PC-9 (cell line): ENCODE measurements at regions not wholly inside any gene's neighbourhood (a gene's known extent, or its start where the extent isn't known, plus 50 kb on each side); places are given as distances from the start of the nearest gene placed in this dataset.

ENCODE experiments used
- BruUV-seq: library from RNA; stranded (reverse); fragments of 400-500 nt; replicated peaks from 2 replicates; lab custom pipeline; 2021; lab: Mats Ljungman, UMichigan
- CTCF ChIA-PET: fragments of 300-600 bp; sonication (Branson Sonifier 250); formaldehyde crosslinking; loops from one replicate; lab custom pipeline; 2022; ENCODE audit warnings: antibody characterized with exemption; lab: Charles Lee
- POLR2A ChIA-PET: fragments of 300-600 bp; sonication (Branson Sonifier 250); formaldehyde crosslinking; loops from one replicate; lab custom pipeline; 2022; ENCODE audit warnings: antibody characterized with exemption; ENCODE audit not compliant: unreplicated experiment; lab: Charles Lee
- DNase-seq, 2 experiments: peaks; one replicate each; pipeline versions ENCODE4 v3.0.0 to v3.0.0-alpha.2; 2015 to 2022; ENCODE audit warnings: mixed read lengths in 1 of 2
- H2AFZ ChIP-seq: fragments of 200-600 bp; sonication (generic); 2 replicates; pipeline ENCODE4 v1.8.1; 2017; ENCODE audit warnings: antibody characterized with exemption
- H3F3A ChIP-seq: fragments of 200-600 bp; sonication (generic); 2 replicates; pipeline ENCODE4 v1.8.1; 2017; ENCODE audit warnings: antibody characterized with exemption, mild to moderate bottlenecking, low read depth; ENCODE audit not compliant: insufficient read depth
- H3K27ac ChIP-seq: fragments of 200-600 bp; sonication (generic); 2 replicates; pipeline ENCODE4 v1.6.1; 2016; ENCODE audit warnings: mixed run types
- H3K27me3 ChIP-seq: fragments of 200-600 bp; sonication (generic); 2 replicates; pipeline ENCODE4 v1.6.1; 2016; ENCODE audit warnings: low read depth, mixed run types; ENCODE audit not compliant: insufficient read depth
- H3K36me3 ChIP-seq: fragments of 200-600 bp; sonication (generic); 2 replicates; pipeline ENCODE4 v1.6.1; 2016; ENCODE audit warnings: low read depth, mixed run types
- H3K4me1 ChIP-seq: fragments of 200-600 bp; sonication (generic); replicated peaks from 2 replicates; pipeline ENCODE4 v1.6.1; 2016; ENCODE audit warnings: mixed run types; ENCODE audit not compliant: insufficient read depth
- H3K4me2 ChIP-seq: fragments of 200-600 bp; sonication (generic); 2 replicates; pipeline ENCODE4 v1.6.1; 2017; ENCODE audit warnings: mixed run types
- H3K4me3 ChIP-seq: fragments of 200-600 bp; sonication (generic); 2 replicates; pipeline ENCODE4 v1.6.1; 2016; ENCODE audit warnings: mixed run types
- H3K79me2 ChIP-seq: fragments of 200-600 bp; sonication (generic); 2 replicates; pipeline ENCODE4 v1.6.1; 2017; ENCODE audit warnings: low read depth, mixed run types
- H3K9me2 ChIP-seq: fragments of 200-600 bp; sonication (generic); 2 replicates; pipeline ENCODE4 v1.8.1; 2017; ENCODE audit warnings: mild to moderate bottlenecking; ENCODE audit not compliant: insufficient read depth
- H3K9me3 ChIP-seq: fragments of 200-600 bp; sonication (generic); 2 replicates; pipeline ENCODE4 v1.8.1; 2016; ENCODE audit warnings: low read depth; ENCODE audit not compliant: insufficient read depth
- H4K20me1 ChIP-seq: fragments of 200-600 bp; sonication (generic); 2 replicates; pipeline ENCODE4 v1.8.1; 2017; ENCODE audit not compliant: insufficient read depth
- CTCF ChIP-seq: fragments of 200-600 bp; sonication (generic); conservative IDR thresholded peaks from 2 replicates; pipeline ENCODE4 v1.6.1; 2017; ENCODE audit warnings: mixed run types, antibody characterized with exemption, mild to moderate bottlenecking, moderate library complexity
- EZH2 ChIP-seq: fragments of 200-600 bp; sonication (generic); IDR thresholded peaks from 2 replicates; pipeline ENCODE4 v1.8.0; 2017; ENCODE audit warnings: antibody characterized with exemption, low read depth
- intact Hi-C: fragments of 100-400 bp; cut with micrococcal nuclease; formaldehyde crosslinking; loops from one replicate; pipeline ENCODE4 v1.10.0; 2022; ENCODE audit not compliant: unreplicated experiment

GRCh38 chr9:89863837-89864236 lies 259.0 kb downstream of the GADD45G start:
- Histone ChIP-seq H3F3A (no peaks in the 10 kb centered on the region), H4K20me1 (no peaks in the 10 kb centered on the region), H3K27ac (no peak overlapping the region), H3K36me3 (no peaks in the 10 kb centered on the region), H3K9me3 (no peaks in the 10 kb centered on the region), H3K4me1 (no peaks in the 10 kb centered on the region), H3K79me2 (no peaks in the 10 kb centered on the region), H3K27me3 (peaks cover 73% of the 10 kb centered on the region), H3K4me2 (no peak overlapping the region), H3K4me3 (no peak overlapping the region), H2AFZ (no peak overlapping the region), H3K9me2 (no peaks in the 10 kb centered on the region)
- ChIA-PET CTCF (no interaction called here), POLR2A (no interaction called here)
- no peak for TF ChIP-seq CTCF
- TF ChIP-seq EZH2, result no peak
- BruUV-seq, result no TSS peak
- intact Hi-C loops, result no loop called here
- DNase-seq, result no peak

- CTCF ChIA-PET, result no interaction called here
- Histone ChIP-seq H3K27ac (no peak overlapping the region), H3K27me3 (peaks cover 75% of the 10 kb centered on the region), H3F3A (no peaks in the 10 kb centered on the region), H2AFZ (no peak overlapping the region), H3K4me1 (no peaks in the 10 kb centered on the region), H3K4me2 (no peak overlapping the region), H3K36me3 (no peaks in the 10 kb centered on the region), H3K4me3 (no peak overlapping the region), H3K9me2 (no peaks in the 10 kb centered on the region), H4K20me1 (no peaks in the 10 kb centered on the region), H3K9me3 (no peaks in the 10 kb centered on the region), H3K79me2 (no peaks in the 10 kb centered on the region)
- no TSS peak for BruUV-seq
- intact Hi-C loops, result no loop called here
- DNase-seq, result no peak
- POLR2A ChIA-PET, result no interaction called here
- TF ChIP-seq EZH2, result no peak
- TF ChIP-seq CTCF, result no peak
These were observed 259.4 kb downstream of the GADD45G start for GRCh38 chr9:89864257-89864656.

- Histone ChIP-seq H3K27me3 (peaks cover 80% of the 10 kb centered on the region), H2AFZ (no peak overlapping the region), H3K9me3 (no peaks in the 10 kb centered on the region), H3K36me3 (no peaks in the 10 kb centered on the region), H3K4me1 (no peaks in the 10 kb centered on the region), H3K27ac (no peak overlapping the region), H3F3A (no peaks in the 10 kb centered on the region), H3K9me2 (no peaks in the 10 kb centered on the region), H3K4me3 (no peak overlapping the region), H3K4me2 (no peak overlapping the region), H4K20me1 (no peaks in the 10 kb centered on the region), H3K79me2 (no peaks in the 10 kb centered on the region)
- CTCF ChIA-PET, result no interaction called here
- no TSS peak for BruUV-seq
- intact Hi-C loops, result no loop called here
- no peak for TF ChIP-seq CTCF
- no peak for TF ChIP-seq EZH2
- no peak for DNase-seq
- POLR2A ChIA-PET, result no interaction called here
These were observed 259.9 kb downstream of the GADD45G start for GRCh38 chr9:89864731-89865130.
